RCC 7860 (cell line): ENCODE measurements at regions not wholly inside any gene's neighbourhood (a gene's known extent, or its start where the extent isn't known, plus 50 kb on each side); places are given as distances from the start of the nearest gene placed in this dataset.
A peak's percentile ranks its signal among the peaks of the same experiment; 100 is the strongest.
"Not testable (repeated sequence)": the region's sequence is repeated elsewhere in the genome, so short reads cannot be mapped to it uniquely, and the experiment has no call there.

Experiments
- DNase-seq: peaks from one replicate; pipeline ENCODE4 v3.0.0-alpha.2; 2015; ENCODE audit warnings: low spot score
- FAIRE-seq: peaks from 2 replicates; lab custom pipeline; 2012; peaks lifted over from hg19 to GRCh38; lab: Jason Lieb, UNC

- not testable (repeated sequence) for FAIRE-seq, DNase-seq
Measured at GRCh38 chr6:21947227-21947626, 349.6 kb downstream of the PRL start.

GRCh38 chr6:21947731-21948386 lies 349.0 kb downstream of the PRL start:
- DNase-seq (no peak), FAIRE-seq (no peak)

GRCh38 chr6:21949211-21949801 lies 347.5 kb downstream of the PRL start:
- FAIRE-seq: no peak
- no peak for DNase-seq

GRCh38 chr6:21952367-21952766 lies 344.5 kb downstream of the PRL start:
- DNase-seq: no peak
- FAIRE-seq: no peak

- DNase-seq: peak; percentile 60
- FAIRE-seq: no peak
Measured at GRCh38 chr6:21953831-21954801, 342.7 kb downstream of the PRL start.

- no peak for DNase-seq
- FAIRE-seq: no peak
Measured at GRCh38 chr6:21955053-21955595, 341.7 kb downstream of the PRL start.

- FAIRE-seq (no peak), DNase-seq (no peak)
Measured at GRCh38 chr6:21955951-21956350, 340.9 kb downstream of the PRL start.

- DNase-seq (no peak), FAIRE-seq (no peak)
Measured at GRCh38 chr6:21958428-21958827, 338.4 kb downstream of the PRL start.

GRCh38 chr6:21961226-21961625 lies 335.6 kb downstream of the PRL start:
- no peak for FAIRE-seq
- no peak for DNase-seq

GRCh38 chr6:21965016-21965415 lies 331.8 kb downstream of the PRL start:
- DNase-seq: no peak
- no peak for FAIRE-seq

GRCh38 chr6:21965953-21966539 lies 330.8 kb downstream of the PRL start:
- DNase-seq (no peak), FAIRE-seq (no peak)

GRCh38 chr6:21967056-21967974 lies 329.5 kb downstream of the PRL start:
- no peak for FAIRE-seq
- DNase-seq: no peak

GRCh38 chr6:21968411-21968810 lies 328.4 kb downstream of the PRL start:
- no peak for FAIRE-seq

GRCh38 chr6:21969192-21969591 lies 327.6 kb downstream of the PRL start:
- DNase-seq: no peak
- FAIRE-seq: no peak

More at GRCh38 chr6:21968411-21968810, 328.4 kb downstream of the PRL start:
- DNase-seq: no peak

- DNase-seq (no peak), FAIRE-seq (no peak)
Measured at GRCh38 chr6:21970569-21971300, 326.1 kb downstream of the PRL start.

- FAIRE-seq (no peak), DNase-seq (no peak)
Measured at GRCh38 chr6:21971541-21971940, 325.3 kb downstream of the PRL start.

GRCh38 chr6:21972516-21972915 lies 324.3 kb downstream of the PRL start:
- DNase-seq: no peak

GRCh38 chr6:21977346-21977745 lies 319.5 kb downstream of the PRL start:
- FAIRE-seq (no peak), DNase-seq (no peak)

More at GRCh38 chr6:21972516-21972915, 324.3 kb downstream of the PRL start:
- no peak for FAIRE-seq

GRCh38 chr6:21981235-21981833 lies 315.5 kb downstream of the PRL start:
- DNase-seq (no peak), FAIRE-seq (no peak)
